Vagina (tissue), 2 donors: ENCODE measurements at regions not wholly inside any gene's neighbourhood (a gene's known extent, or its start where the extent isn't known, plus 50 kb on each side); places are given as distances from the start of the nearest gene placed in this dataset.

Experiments
- CTCF ChIP-seq, 3 experiments: fragments of 450-650 bp in 2 of 3; fragments of 200-600 bp in 1 of 3; sonication (generic) in 1 of 3; IDR thresholded peaks; one replicate each; pipeline ENCODE4 v1.5.1; 2017 to 2019; ENCODE audit warnings: antibody characterized with exemption in 3 of 3, mild to moderate bottlenecking in 2 of 3, moderate library complexity in 2 of 3
- POLR2A ChIP-seq, 2 donors: fragments of 450-650 bp; IDR thresholded peaks; one replicate each; pipeline ENCODE4 v1.6.1; 2017; ENCODE audit warnings: antibody characterized with exemption in 2 of 2, mild to moderate bottlenecking in 2 of 2, moderate library complexity in 2 of 2

- TF ChIP-seq POLR2A (IDR thresholded peaks at IDR 0.05) (no peak), CTCF (IDR thresholded peaks at IDR 0.05) (no peak)
Measured at GRCh38 chr5:2899311-2899710, 147.8 kb upstream of the IRX2 start.
